ENCODE measurements at regions not wholly inside any gene's neighbourhood (a gene's known extent, or its start where the extent isn't known, plus 50 kb on each side); places are given as distances from the start of the nearest gene placed in this dataset.
"Not testable (repeated sequence)": the region's sequence is repeated elsewhere in the genome, so short reads cannot be mapped to it uniquely, and the experiment has no call there.

DNA sequence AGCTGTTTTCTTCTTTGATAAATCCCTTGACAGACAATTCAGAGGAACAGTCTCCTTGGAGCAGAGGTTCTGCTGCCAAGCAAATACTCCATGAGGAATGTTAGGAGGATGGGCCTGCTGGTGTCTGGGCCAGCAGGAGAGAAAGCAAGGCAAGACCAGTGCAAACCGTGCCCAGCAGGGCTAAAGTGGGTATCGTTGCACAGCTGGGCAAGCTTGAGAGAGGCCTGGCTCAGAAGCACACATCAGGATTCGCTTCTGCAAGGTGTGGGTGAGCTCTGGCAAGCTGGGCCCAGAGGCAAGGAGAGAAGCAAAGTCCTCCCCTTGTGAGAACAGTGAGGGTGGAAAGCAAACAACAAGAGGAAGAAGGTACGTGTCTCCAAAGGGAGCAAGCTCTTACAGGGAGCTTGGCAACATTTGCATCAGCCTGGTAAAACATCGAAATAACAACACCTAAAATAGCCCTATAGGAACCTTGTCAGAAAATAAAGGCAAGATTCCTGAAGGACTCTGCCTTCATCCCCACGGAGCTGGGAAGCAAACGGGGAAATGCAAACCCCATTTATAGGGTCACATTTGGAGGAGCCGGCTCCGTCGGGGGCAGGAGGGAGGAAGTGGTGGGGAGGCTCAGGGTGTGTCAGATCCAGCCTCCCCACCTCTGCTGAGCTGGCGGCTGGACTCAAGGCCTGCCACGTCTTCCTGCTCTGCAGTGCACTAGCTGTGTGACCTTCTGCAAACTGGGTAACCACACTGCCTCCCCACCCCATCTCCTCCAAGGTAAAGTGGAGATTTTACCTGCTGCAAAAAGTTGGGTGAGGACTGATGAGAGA lies 62.3 kb upstream of the HIVEP3 start:
- no peak for DNase-seq

DNA sequence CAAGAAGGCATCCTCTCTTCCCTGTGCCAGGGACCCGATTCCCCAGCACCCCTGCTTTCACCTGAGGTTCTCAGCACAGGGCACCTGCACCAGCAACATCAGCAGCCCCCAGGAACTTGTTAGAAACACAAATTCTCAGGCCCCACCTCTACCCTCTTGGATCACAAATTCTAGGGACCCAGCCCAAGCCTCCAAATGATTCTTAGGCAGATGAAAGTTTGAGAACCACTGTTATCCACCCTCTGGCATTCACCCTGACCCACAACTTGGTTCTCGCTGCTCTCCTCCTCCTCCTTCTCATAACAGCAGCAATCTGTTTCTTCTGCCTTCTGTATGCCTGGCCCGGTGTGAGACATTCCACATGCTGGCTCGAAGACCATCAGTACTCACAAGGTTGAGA lies 60.3 kb upstream of the HIVEP3 start:
- DNase-seq, result no peak

DNA sequence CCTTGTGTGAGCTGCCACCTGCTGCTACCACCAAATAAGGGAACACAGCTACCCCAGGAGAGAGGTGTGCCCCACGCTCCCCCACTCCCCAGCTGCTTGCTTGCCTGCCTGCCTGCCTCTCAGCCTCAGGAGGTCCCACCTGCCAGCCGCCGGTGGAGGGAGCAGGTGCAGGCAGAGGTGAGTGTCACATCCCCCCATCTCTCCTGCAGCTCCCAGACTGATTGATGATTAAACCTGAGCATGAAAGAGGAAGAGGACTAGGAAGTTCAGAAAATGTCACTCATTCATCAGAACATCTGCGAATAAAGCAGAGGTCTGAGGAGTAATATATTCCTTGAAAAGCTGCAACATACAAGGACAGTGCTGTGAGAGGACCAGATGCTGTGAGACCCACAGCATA lies 58.6 kb upstream of the HIVEP3 start:
- no peak for DNase-seq

DNA sequence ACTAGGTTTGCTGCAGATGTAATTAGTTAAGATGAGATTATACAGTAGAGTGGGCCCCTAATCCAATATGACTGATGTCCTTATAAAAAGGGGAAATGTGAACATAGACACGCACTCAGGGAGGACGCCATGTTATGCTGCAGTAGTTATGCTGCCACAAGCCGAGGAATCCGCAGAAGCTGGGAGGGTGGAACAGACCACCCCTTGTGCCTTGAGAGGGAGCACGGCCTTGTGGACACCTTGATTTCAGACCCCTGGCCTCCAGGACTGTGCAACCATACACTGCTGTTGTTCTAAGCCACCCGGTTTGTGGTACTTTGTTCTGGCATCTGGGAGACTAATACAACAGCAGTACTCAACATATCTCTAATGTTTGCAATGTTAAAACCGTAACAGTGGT lies 57.9 kb upstream of the HIVEP3 start:
- DNase-seq, result no peak

DNA sequence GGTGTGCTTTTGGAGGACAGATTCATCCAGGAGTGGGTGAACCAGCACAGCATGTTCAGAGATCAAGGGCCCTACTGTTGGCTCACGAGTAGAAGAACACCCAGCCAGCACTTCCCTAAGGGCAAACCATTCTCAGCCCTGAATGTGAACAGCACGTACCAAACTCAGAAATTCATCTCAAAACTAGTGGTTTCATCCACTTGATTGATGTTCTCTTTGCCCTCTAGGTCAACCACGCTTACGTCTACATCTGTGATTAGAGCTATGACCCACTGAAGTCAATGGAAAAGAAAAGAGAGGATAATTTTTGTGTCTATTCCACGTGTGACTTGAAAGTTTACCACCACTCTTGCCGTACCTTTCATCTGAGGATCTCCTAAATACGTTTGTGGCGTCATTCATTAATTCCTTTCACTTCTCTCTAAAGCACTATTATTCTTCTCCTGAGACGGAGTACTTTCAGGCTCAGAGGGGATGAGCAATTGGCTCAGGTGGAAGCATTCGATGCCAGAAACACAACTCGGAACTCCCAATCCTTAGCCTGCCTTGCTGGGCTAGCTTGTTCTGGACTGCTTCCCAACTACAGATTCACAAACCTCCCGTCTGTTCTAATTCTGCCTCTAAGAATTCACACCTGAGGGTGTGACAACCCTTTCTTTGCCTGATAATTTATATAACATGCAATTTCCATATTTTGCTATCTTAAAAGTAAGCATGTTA lies 57.3 kb upstream of the HIVEP3 start:
- no peak for DNase-seq

DNA sequence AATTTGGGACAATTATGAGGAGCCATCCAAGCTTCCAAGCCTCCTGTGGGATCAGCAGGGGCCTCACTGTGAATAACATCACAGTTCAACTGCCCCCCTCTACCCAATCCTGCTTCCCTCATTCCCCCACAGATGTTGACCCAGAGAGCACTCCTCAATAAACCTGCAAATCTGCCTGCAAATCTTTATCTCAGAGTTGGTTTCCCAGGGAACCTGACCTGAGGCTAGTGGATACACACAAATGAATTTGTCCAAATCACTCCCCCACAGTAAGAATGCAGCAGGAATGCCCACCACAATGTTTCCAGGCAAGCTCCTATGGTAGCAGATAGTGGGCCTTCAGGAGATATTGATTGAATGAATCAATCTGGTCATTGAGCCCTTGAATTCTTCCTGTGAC lies 56.4 kb upstream of the HIVEP3 start:
- no peak for DNase-seq

DNA sequence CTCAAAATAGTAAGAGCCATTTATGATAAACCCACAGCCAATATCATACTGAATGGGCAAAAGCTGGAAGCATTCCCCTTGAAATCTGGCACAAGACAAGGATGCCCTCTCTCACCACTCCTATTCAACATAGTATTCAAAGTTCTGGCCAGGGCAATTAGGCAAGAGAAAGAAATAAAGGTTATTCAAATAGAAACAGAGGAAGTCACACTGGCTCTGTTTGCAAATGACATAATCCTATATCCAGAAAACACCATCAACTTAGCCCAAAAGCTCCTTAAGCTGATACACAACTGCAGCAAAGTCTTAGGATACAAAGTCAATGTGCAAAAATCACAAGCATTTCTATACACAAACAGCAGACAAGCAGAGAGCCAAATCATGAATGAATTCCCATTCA lies 49.8 kb upstream of the HIVEP3 start:
- DNase-seq, result not testable (repeated sequence)
